NB4 (cell line): ENCODE measurements at regions not wholly inside any gene's neighbourhood (a gene's known extent, or its start where the extent isn't known, plus 50 kb on each side); places are given as distances from the start of the nearest gene placed in this dataset.

Experiments used
- DNase-seq: peaks from one replicate; pipeline ENCODE4 v3.0.0; 2010; ENCODE audit warnings: low read depth
- H3K4me3 ChIP-seq: one replicate; pipeline ENCODE4 v1.5.1; 2011; ENCODE audit warnings: mild to moderate bottlenecking, low read depth, low read length, moderate library complexity
- CTCF ChIP-seq: IDR thresholded peaks from one replicate; pipeline ENCODE4 v1.5.1; 2012; ENCODE audit warnings: low read depth, low read length
- MAX ChIP-seq: IDR thresholded peaks from 2 replicates; pipeline ENCODE4 v1.6.1; 2011; ENCODE audit warnings: low read depth, low read length
- MYC ChIP-seq: IDR thresholded peaks from 2 replicates; pipeline ENCODE4 v1.6.1; 2011; ENCODE audit warnings: low read depth, low read length
- POLR2A ChIP-seq: IDR thresholded peaks from 2 replicates; pipeline ENCODE4 v1.6.1; 2011; ENCODE audit warnings: mild to moderate bottlenecking; ENCODE audit not compliant: insufficient read length; ENCODE audit errors: extremely low read depth

DNA sequence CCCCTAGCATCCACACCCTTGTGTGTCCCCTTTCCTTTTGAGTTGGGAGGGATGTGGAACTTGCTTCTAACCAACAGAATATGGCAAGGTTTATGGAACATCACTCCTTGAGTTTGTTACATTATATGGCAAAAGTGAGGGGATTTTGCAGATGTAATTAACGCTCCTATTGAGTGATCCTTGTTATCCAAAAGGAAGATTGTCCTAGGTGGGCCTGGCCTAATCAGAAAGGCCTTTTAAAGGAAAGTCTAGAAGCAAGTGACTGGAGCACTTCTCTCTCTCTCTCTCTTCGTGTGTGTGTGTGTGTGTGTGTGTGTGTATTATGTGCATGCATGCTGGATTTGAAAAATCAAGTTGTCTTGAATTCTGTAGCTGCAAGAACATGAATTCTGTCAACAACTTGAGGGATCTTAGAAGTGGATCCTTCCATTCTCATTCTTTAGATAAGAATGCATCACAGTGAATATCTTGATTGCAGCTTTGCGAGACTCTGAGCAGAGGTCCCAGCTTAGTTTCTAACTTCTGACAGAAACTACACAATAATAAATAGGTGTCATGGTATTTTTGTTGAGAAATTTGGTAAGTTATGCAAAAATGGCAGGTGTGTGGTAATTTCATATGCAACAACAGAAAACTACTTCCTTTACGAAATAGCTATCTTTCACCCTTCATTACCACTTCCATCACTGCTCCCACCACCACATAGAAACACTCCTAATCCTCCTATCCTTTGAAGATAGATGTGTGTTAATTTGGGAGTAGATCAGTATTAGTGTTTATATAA lies 360.9 kb upstream of the CBLB start:
- no peak overlapping the region for H3K4me3 ChIP-seq
- no peak for TF ChIP-seq POLR2A
- TF ChIP-seq CTCF = no peak
- no peak for TF ChIP-seq MAX
- no peak for TF ChIP-seq MYC
- no peak for DNase-seq

- no peak overlapping the region for H3K4me3 ChIP-seq
- DNase-seq = no peak
- TF ChIP-seq MAX = no peak
- TF ChIP-seq MYC = no peak
- TF ChIP-seq POLR2A = no peak
Measured at GRCh38 chr3:106231086-106231485, 362.3 kb upstream of the CBLB start.

DNA sequence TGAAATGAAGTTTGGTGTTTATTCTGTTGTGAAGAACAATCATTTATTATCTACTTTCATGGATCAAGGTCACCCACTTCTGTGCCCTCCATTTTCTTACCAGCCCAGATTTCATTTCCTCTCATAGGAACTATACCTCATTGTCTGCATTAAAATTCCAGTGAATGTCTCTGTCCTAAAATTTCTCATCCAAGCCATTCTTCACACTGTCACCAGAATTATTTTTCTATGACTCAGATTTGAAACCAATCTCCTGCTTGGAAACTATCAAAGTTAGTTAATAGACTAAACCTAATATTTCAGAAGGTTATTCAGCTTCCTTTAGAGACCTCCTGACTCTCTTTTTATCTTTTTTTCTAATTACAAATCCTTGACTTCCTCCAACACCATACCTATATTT lies 364.1 kb upstream of the CBLB start:
- DNase-seq = no peak
- H3K4me3 ChIP-seq = no peak overlapping the region
- TF ChIP-seq POLR2A (no peak), MAX (no peak), CTCF (no peak), MYC (no peak)

DNA sequence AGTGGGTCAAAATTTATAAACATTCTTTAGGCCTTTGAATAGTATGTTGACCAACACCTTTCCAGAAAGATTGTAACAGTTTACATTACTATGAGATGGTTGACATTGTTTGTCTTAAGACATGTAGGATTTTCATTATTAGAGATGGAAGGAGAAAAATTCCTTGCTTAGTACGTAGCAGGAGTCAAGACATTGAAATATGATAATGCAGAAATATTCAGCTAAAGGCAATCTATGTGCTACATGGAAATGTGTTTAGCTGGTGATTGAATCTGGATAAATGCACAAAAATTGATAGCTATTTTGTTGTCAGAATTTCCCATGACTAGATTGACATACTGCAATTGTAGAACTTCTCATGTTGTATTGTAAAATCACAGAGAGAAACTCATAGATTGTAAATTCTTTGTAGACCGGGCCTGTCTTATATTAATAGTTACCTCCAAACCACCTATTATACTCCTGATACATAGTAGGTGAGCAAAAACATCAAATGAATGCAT lies 370.4 kb upstream of the CBLB start:
- no peak for TF ChIP-seq POLR2A
- no peak for TF ChIP-seq CTCF
- no peak for TF ChIP-seq MYC
- TF ChIP-seq MAX = no peak
- no peak for DNase-seq
- no peak overlapping the region for H3K4me3 ChIP-seq

- TF ChIP-seq MYC (no peak), MAX (no peak), CTCF (no peak), POLR2A (no peak)
- no peak overlapping the region for H3K4me3 ChIP-seq
- DNase-seq = no peak
Measured at GRCh38 chr3:106241593-106241992, 372.8 kb upstream of the CBLB start.

- TF ChIP-seq MAX = no peak
- no peak for TF ChIP-seq CTCF
- no peak for TF ChIP-seq MYC
- no peak for TF ChIP-seq POLR2A
Measured at GRCh38 chr3:106242781-106243180, 374.0 kb upstream of the CBLB start.

More at GRCh38 chr3:106242781-106243180, 374.0 kb upstream of the CBLB start:
- no peak overlapping the region for H3K4me3 ChIP-seq
- DNase-seq = no peak
